ENCODE measurements at regions not wholly inside any gene's neighbourhood (a gene's known extent, or its start where the extent isn't known, plus 50 kb on each side); places are given as distances from the start of the nearest gene placed in this dataset.

DNA sequence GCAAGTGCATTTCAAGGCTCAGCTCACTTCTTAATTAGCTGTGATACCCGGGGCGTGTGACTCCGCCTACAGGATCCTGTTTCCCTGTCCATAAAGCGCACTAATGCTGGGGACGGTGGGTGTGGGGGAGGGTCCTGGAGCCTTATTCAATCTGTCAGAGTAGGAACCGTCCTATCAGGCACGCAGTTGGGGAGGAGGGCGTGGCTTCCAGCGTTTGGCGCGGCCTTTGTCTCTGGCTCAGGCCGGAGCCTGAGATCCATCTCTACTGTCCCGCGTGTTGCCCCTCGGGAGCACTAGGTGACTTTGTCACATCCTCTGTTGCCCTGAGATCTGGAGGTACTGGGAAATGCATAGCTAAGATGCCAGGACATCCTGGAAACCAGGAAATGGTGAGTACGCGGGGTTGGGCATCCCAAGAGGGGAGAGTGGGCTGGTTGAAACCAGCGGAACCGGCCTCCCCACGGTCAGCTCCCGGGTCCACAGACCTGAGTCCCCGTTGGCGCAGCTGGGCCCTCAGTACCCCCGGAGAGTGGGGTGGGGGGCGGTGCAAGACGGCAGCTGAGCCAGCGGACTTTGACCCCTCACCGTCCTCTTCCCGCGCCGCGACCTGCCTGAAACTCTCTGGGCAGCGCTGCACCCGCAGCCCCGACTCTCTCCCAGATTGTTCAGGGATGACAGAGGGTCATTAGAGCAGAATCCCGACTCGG lies 104.4 kb upstream of the ZNF92 start:
- H3K9ac ChIP-seq (ENCODE audit: low read length), result peak overlapping the region; percentile 58
- no peak overlapping the region for H3K27ac ChIP-seq (ENCODE audit: low read length)

DNA sequence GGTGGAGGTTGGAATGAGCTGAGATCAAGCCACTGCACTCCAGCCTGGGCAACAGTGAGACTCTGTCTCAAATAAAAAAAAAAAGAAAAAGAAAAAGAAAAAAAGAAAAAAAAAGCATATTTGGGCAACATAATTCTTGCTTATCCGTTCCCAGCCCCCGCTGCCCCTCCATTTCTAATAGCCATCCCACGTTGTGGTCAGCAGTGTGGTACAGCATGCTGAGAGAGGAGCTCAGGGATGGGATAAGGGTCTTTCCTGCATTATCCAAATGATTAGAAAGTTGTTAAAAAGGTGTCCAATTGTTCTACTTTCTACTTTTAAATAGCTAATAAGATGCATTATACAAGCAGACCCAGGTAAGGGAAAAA lies 104.9 kb upstream of the ZNF92 start:
- peak overlapping the region; percentile 66 for H3K4me2 ChIP-seq (ENCODE audit: low read length)
- H4K20me1 ChIP-seq (ENCODE audit: insufficient read depth), result no peaks in the 10 kb centered on the region
- no peaks in the 10 kb centered on the region for H3F3A ChIP-seq (ENCODE audit: insufficient read depth, low read length, poor library complexity, severe bottlenecking)
- H3K79me2 ChIP-seq (replicated peaks; ENCODE audit: insufficient read depth, low read length), result no peaks in the 10 kb centered on the region
- H3K27ac ChIP-seq (ENCODE audit: low read length), result no peak overlapping the region
- H2AFZ ChIP-seq (ENCODE audit: low read depth, low read length), result no peak overlapping the region
- no peak overlapping the region for H3K9ac ChIP-seq (ENCODE audit: low read length)
- H3K9me2 ChIP-seq (ENCODE audit: insufficient read depth, low read length), result no peaks in the 10 kb centered on the region
- TF ChIP-seq RAD21 (conservative IDR thresholded peaks at IDR 0.05) (no peak), SMC3 (conservative IDR thresholded peaks at IDR 0.05; ENCODE audit: poor library complexity) (no peak), MXI1 (conservative IDR thresholded peaks at IDR 0.05; ENCODE audit: poor library complexity, severe bottlenecking) (no peak), EZH2 (IDR thresholded peaks at IDR 0.05; ENCODE audit: borderline replicate concordance, insufficient read depth, low read length, poor library complexity, severe bottlenecking) (no peak), POLR2AphosphoS5 (IDR thresholded peaks at IDR 0.05) (no peak), TAF1 (IDR thresholded peaks at IDR 0.05; ENCODE audit: low read depth) (no peak), EP300 (conservative IDR thresholded peaks at IDR 0.05; ENCODE audit: poor library complexity, severe bottlenecking) (no peak)
- TF ChIP-seq, protein P1, sequence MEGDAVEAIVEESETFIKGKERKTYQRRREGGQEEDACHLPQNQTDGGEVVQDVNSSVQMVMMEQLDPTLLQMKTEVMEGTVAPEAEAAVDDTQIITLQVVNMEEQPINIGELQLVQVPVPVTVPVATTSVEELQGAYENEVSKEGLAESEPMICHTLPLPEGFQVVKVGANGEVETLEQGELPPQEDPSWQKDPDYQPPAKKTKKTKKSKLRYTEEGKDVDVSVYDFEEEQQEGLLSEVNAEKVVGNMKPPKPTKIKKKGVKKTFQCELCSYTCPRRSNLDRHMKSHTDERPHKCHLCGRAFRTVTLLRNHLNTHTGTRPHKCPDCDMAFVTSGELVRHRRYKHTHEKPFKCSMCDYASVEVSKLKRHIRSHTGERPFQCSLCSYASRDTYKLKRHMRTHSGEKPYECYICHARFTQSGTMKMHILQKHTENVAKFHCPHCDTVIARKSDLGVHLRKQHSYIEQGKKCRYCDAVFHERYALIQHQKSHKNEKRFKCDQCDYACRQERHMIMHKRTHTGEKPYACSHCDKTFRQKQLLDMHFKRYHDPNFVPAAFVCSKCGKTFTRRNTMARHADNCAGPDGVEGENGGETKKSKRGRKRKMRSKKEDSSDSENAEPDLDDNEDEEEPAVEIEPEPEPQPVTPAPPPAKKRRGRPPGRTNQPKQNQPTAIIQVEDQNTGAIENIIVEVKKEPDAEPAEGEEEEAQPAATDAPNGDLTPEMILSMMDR (IDR thresholded peaks at IDR 0.05; ENCODE audit: poor library complexity, severe bottlenecking), result no peak
- TF ChIP-seq, protein P2, sequence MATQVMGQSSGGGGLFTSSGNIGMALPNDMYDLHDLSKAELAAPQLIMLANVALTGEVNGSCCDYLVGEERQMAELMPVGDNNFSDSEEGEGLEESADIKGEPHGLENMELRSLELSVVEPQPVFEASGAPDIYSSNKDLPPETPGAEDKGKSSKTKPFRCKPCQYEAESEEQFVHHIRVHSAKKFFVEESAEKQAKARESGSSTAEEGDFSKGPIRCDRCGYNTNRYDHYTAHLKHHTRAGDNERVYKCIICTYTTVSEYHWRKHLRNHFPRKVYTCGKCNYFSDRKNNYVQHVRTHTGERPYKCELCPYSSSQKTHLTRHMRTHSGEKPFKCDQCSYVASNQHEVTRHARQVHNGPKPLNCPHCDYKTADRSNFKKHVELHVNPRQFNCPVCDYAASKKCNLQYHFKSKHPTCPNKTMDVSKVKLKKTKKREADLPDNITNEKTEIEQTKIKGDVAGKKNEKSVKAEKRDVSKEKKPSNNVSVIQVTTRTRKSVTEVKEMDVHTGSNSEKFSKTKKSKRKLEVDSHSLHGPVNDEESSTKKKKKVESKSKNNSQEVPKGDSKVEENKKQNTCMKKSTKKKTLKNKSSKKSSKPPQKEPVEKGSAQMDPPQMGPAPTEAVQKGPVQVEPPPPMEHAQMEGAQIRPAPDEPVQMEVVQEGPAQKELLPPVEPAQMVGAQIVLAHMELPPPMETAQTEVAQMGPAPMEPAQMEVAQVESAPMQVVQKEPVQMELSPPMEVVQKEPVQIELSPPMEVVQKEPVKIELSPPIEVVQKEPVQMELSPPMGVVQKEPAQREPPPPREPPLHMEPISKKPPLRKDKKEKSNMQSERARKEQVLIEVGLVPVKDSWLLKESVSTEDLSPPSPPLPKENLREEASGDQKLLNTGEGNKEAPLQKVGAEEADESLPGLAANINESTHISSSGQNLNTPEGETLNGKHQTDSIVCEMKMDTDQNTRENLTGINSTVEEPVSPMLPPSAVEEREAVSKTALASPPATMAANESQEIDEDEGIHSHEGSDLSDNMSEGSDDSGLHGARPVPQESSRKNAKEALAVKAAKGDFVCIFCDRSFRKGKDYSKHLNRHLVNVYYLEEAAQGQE (IDR thresholded peaks at IDR 0.05; ENCODE audit: borderline replicate concordance), result no peak
- no peaks in the 10 kb centered on the region for H3K36me3 ChIP-seq (ENCODE audit: insufficient read depth, low read length)
- no peaks in the 10 kb centered on the region for H3K9me3 ChIP-seq (ENCODE audit: low read length)
- peaks cover 9% of the 10 kb centered on the region for H3K27me3 ChIP-seq (ENCODE audit: insufficient read depth, low read depth, low read length)
- H3K4me3 ChIP-seq (ENCODE audit: low read length), result peak overlapping the region; percentile 85

More for the DNA sequence above, 104.4 kb upstream of the ZNF92 start:
- peak overlapping the region; percentile 65 for H2AFZ ChIP-seq (ENCODE audit: low read depth, low read length)
- no peaks in the 10 kb centered on the region for H3K9me2 ChIP-seq (ENCODE audit: insufficient read depth, low read length)
- no peaks in the 10 kb centered on the region for H4K20me1 ChIP-seq (ENCODE audit: insufficient read depth)
- H3K36me3 ChIP-seq (ENCODE audit: insufficient read depth, low read length), result no peaks in the 10 kb centered on the region
- TF ChIP-seq, protein P2 (IDR thresholded peaks at IDR 0.05; ENCODE audit: borderline replicate concordance), result peak; percentile 43
- TF ChIP-seq POLR2AphosphoS5 (IDR thresholded peaks at IDR 0.05) (peak; percentile 37), EP300 (conservative IDR thresholded peaks at IDR 0.05; ENCODE audit: poor library complexity, severe bottlenecking) (no peak), SMC3 (conservative IDR thresholded peaks at IDR 0.05; ENCODE audit: poor library complexity) (peak; percentile 25), RAD21 (conservative IDR thresholded peaks at IDR 0.05) (no peak), MXI1 (conservative IDR thresholded peaks at IDR 0.05; ENCODE audit: poor library complexity, severe bottlenecking) (peak; percentile 95), EZH2 (IDR thresholded peaks at IDR 0.05; ENCODE audit: borderline replicate concordance, insufficient read depth, low read length, poor library complexity, severe bottlenecking) (no peak)
- TF ChIP-seq, protein P1 (IDR thresholded peaks at IDR 0.05; ENCODE audit: poor library complexity, severe bottlenecking), result peak; percentile 9
- no peaks in the 10 kb centered on the region for H3F3A ChIP-seq (ENCODE audit: insufficient read depth, low read length, poor library complexity, severe bottlenecking)
- H3K9me3 ChIP-seq (ENCODE audit: low read length), result no peaks in the 10 kb centered on the region
- no peaks in the 10 kb centered on the region for H3K79me2 ChIP-seq (replicated peaks; ENCODE audit: insufficient read depth, low read length)
- H3K4me2 ChIP-seq (ENCODE audit: low read length), result peak overlapping the region; percentile 66
- H3K4me3 ChIP-seq (ENCODE audit: low read length), result peak overlapping the region; percentile 85
- peaks cover 9% of the 10 kb centered on the region for H3K27me3 ChIP-seq (ENCODE audit: insufficient read depth, low read depth, low read length)
